Neural cell (in vitro differentiated cells): ENCODE measurements at regions not wholly inside any gene's neighbourhood (a gene's known extent, or its start where the extent isn't known, plus 50 kb on each side); places are given as distances from the start of the nearest gene placed in this dataset.

ENCODE experiments used
- CTCF ChIP-seq: fragments of 450-650 bp; IDR thresholded peaks from 2 replicates; pipeline ENCODE4 v1.5.1; 2014; ENCODE audit warnings: antibody characterized with exemption, mild to moderate bottlenecking, moderate library complexity; ENCODE audit not compliant: poor library complexity, severe bottlenecking
- EZH2 ChIP-seq: fragments of 200-600, 300-800 bp; shearing (Covaris generic), sonication (generic); IDR thresholded peaks from 2 replicates; pipeline ENCODE4 v1.6.1; 2014; ENCODE audit warnings: antibody characterized with exemption, low read length, borderline replicate concordance, mild to moderate bottlenecking; ENCODE audit not compliant: insufficient read depth, poor library complexity, severe bottlenecking
- POLR2AphosphoS5 ChIP-seq: IDR thresholded peaks from 2 replicates; pipeline ENCODE4 v1.6.1; 2012
- RAD21 ChIP-seq: fragments of 450-650 bp; conservative IDR thresholded peaks from 2 replicates; pipeline ENCODE4 v1.6.1; 2014; ENCODE audit warnings: antibody characterized with exemption, mild to moderate bottlenecking, moderate library complexity
- REST ChIP-seq: IDR thresholded peaks from 2 replicates; pipeline ENCODE4 v1.6.1; 2012; ENCODE audit warnings: borderline replicate concordance
- TAF1 ChIP-seq: IDR thresholded peaks from 2 replicates; pipeline ENCODE4 v1.6.1; 2012; ENCODE audit warnings: low read depth

- TF ChIP-seq CTCF (no peak), EZH2 (no peak), RAD21 (no peak), TAF1 (no peak), REST (no peak), POLR2AphosphoS5 (no peak)
Observed at GRCh38 chr10:31708474-31708873, 220.2 kb downstream of the ARHGAP12 start.
